CD4-positive, alpha-beta T cell (primary cell): ENCODE measurements at regions not wholly inside any gene's neighbourhood (a gene's known extent, or its start where the extent isn't known, plus 50 kb on each side); places are given as distances from the start of the nearest gene placed in this dataset.

Experiments
- ATAC-seq: fragments of 200-7000 bp; cut with Tn5 transposase; one replicate; pipeline ENCODE4 v1.10.0; 2022; ENCODE audit warnings: mild to moderate bottlenecking; ENCODE audit not compliant: poor library complexity
- CTCF ChIA-PET: fragments of 350-600 bp; sonication (Branson Sonifier 250); formaldehyde crosslinking; loops from one replicate; lab custom pipeline; 2021; ENCODE audit warnings: antibody characterized with exemption, inconsistent platforms; lab: Charles Lee
- POLR2A ChIA-PET: fragments of 350-600 bp; sonication (Branson Sonifier 250); formaldehyde crosslinking; loops from one replicate; lab custom pipeline; 2021; ENCODE audit warnings: antibody characterized with exemption, inconsistent platforms; lab: Charles Lee
- DNase-seq, 14 experiments: peaks; one replicate each; pipeline ENCODE4 v3.0.0-alpha.2; 2013 to 2020; ENCODE audit warnings: mixed read lengths in 2 of 14
- H3K27ac ChIP-seq, 2 donors: one replicate each; pipeline versions ENCODE4 v1.5.1 to v1.7.0; 2013; ENCODE audit warnings: low read length in 2 of 2, low read depth in 1 of 2, mild to moderate bottlenecking in 1 of 2
- H3K27me3 ChIP-seq, 2 experiments: 1 replicate in 1 of 2; 2 replicates in 1 of 2; pipeline versions ENCODE4 v1.6.1 to v1.7.0; 2013; ENCODE audit warnings: low read length in 2 of 2, control low read depth in 1 of 2, mild to moderate bottlenecking in 1 of 2, moderate library complexity in 1 of 2; ENCODE audit not compliant: insufficient read depth in 2 of 2, control insufficient read depth in 1 of 2
- H3K36me3 ChIP-seq: one replicate; pipeline ENCODE4 v1.6.1; 2013; ENCODE audit warnings: low read length, control low read depth; ENCODE audit not compliant: insufficient read depth
- H3K4me1 ChIP-seq: one replicate; pipeline ENCODE4 v1.6.1; 2013; ENCODE audit warnings: low read length, control low read depth; ENCODE audit not compliant: insufficient read depth
- H3K4me3 ChIP-seq: one replicate; pipeline ENCODE4 v1.5.1; 2013; ENCODE audit warnings: mild to moderate bottlenecking, low read length, moderate library complexity
- H3K9me3 ChIP-seq, 2 experiments: 1 replicate in 1 of 2; 2 replicates in 1 of 2; pipeline versions ENCODE4 v1.6.1 to v1.7.0; 2013; ENCODE audit warnings: low read length in 2 of 2, mild to moderate bottlenecking in 2 of 2, control low read depth in 1 of 2, moderate library complexity in 1 of 2; ENCODE audit not compliant: control insufficient read depth in 1 of 2, insufficient read depth in 1 of 2
- H3K27ac Mint-ChIP-seq: one replicate; pipeline ENCODE4 v1.8.0; 2020; ENCODE audit warnings: mixed read lengths
- H3K27me3 Mint-ChIP-seq: one replicate; pipeline ENCODE4 v1.8.0; 2021; ENCODE audit warnings: mixed read lengths
- H3K36me3 Mint-ChIP-seq: one replicate; pipeline ENCODE4 v1.8.0; 2021; ENCODE audit warnings: low read depth, mixed read lengths
- H3K4me1 Mint-ChIP-seq: one replicate; pipeline ENCODE4 v1.8.0; 2021; ENCODE audit warnings: low read depth, mixed read lengths
- H3K4me3 Mint-ChIP-seq: one replicate; pipeline ENCODE4 v1.8.0; 2020; ENCODE audit warnings: mild to moderate bottlenecking, mixed read lengths
- H3K9me3 Mint-ChIP-seq: one replicate; pipeline ENCODE4 v1.8.0; 2020; ENCODE audit warnings: mixed read lengths
- CTCF ChIP-seq: fragments of 200-600 bp; IDR thresholded peaks from one replicate; pipeline ENCODE4 v1.8.0; 2022; ENCODE audit warnings: antibody characterized with exemption, mild to moderate bottlenecking
- intact Hi-C, 2 experiments: fragments of 100-400 bp; cut with DNase I in 1 of 2; cut with micrococcal nuclease in 1 of 2; formaldehyde crosslinking; loops; one replicate each; pipeline versions ENCODE4 v1.15.1 to v1.9.0; 2023 to 2025; cut with DNase I, micrococcal nuclease

- Mint-ChIP-seq H3K27ac (no peak overlapping the region), H3K9me3 (no peaks in the 10 kb centered on the region), H3K4me3 (no peak overlapping the region), H3K36me3 (no peaks in the 10 kb centered on the region), H3K4me1 (no peaks in the 10 kb centered on the region), H3K27me3 (no peaks in the 10 kb centered on the region)
- ATAC-seq (no peak), DNase-seq (no peak)
- intact Hi-C loops, result no loop called here
- Histone ChIP-seq H3K36me3 (no peaks in the 10 kb centered on the region), H3K27ac (no peak overlapping the region), H3K9me3 (no peaks in the 10 kb centered on the region), H3K4me1 (no peaks in the 10 kb centered on the region), H3K27me3 (peaks cover 3 to 4% of the 10 kb centered on the region in 2 experiments), H3K4me3 (no peak overlapping the region)
- CTCF ChIA-PET, result no interaction called here
- POLR2A ChIA-PET, result no interaction called here
- no peak for TF ChIP-seq CTCF
These were observed 50.1 kb upstream of the SIMC1 start for GRCh38 chr5:176188085-176188484.
